IPS DF 19.7 (cell line): ENCODE measurements at regions not wholly inside any gene's neighbourhood (a gene's known extent, or its start where the extent isn't known, plus 50 kb on each side); places are given as distances from the start of the nearest gene placed in this dataset.
A peak's percentile ranks its signal among the peaks of the same experiment; 100 is the strongest.
"Not testable (repeated sequence)": the region's sequence is repeated elsewhere in the genome, so short reads cannot be mapped to it uniquely, and the experiment has no call there.

ENCODE experiments used
- DNase-seq: peaks from one replicate; pipeline ENCODE4 v3.0.0-alpha.2; 2013; ENCODE audit warnings: low read depth, low spot score

DNA sequence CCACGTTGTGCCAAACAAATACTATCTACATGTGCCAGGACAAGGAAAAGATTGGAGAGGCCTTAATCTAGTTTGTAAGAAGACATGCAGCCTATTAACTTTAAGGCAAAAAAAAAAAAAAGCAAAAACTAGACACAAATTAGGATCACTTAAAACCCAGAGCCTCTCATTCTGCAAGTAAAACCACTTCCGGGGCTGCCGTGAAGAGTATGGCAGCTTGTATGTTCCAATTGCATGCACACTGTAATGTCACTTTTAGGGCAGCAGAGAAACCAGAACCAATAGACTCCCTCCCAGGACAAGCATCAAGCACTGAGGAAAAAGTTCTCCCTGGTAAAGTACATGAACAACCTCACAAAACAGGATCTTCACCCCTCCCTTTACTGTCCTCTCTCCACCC lies 70.6 kb downstream of the RSL24D1 start:
- no peak for DNase-seq

GRCh38 chr15:55124616-55125015 lies 72.1 kb downstream of the RSL24D1 start:
- no peak for DNase-seq

DNA sequence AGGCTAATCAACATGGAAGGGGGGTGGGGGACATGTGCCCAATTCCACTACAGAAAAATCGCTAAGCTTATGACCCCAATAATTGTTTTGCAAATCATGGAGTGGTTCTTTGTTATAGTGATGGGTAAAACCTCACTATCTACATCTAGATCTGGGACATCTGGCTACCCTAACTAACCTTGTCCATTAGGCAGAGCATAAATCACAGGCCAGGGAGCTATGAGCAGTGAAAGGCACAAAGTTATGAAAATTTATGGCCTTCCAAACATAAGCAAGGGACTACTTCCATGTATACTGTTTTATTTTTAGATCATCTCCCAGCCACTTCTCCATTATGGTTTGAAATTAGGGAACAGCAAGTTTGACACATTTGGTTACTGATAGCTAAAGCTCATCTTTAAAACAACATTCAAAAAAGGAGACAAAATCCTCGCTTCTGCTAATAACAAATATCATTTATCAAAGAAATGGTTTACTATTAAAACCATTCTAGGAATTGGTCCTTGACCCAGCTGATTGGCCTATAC lies 78.3 kb downstream of the RSL24D1 start:
- no peak for DNase-seq

- no peak for DNase-seq
Measured at GRCh38 chr15:55116636-55117035, 80.1 kb downstream of the RSL24D1 start.

- no peak for DNase-seq
Measured at GRCh38 chr15:55113736-55114135, 83.0 kb downstream of the RSL24D1 start.

DNA sequence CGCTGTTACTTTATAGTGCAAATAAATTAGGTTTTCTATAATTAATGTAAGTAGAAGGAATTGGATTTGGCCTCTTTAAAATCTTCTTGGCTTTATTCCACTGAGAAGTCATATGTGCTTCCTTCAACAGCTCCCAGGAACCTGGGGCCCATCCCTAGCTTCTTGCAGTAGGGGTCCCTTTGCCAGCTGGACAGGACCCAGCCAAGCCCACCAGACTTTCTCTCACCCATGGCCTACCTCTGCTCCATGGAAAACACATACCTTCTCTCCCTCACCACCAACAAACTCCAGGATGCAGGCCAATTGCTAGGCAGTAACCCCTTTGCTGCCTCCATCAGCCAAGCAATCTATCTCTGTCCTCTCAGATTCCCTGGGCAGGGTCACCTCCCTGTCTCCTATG lies 84.0 kb downstream of the RSL24D1 start:
- no peak for DNase-seq

- no peak for DNase-seq
Measured at GRCh38 chr15:55110446-55110845, 86.3 kb downstream of the RSL24D1 start.

GRCh38 chr15:55108858-55109518 lies 87.8 kb downstream of the RSL24D1 start:
- peak; percentile 9 for DNase-seq

- no peak for DNase-seq
Measured at GRCh38 chr15:55108448-55108847, 88.3 kb downstream of the RSL24D1 start.

DNA sequence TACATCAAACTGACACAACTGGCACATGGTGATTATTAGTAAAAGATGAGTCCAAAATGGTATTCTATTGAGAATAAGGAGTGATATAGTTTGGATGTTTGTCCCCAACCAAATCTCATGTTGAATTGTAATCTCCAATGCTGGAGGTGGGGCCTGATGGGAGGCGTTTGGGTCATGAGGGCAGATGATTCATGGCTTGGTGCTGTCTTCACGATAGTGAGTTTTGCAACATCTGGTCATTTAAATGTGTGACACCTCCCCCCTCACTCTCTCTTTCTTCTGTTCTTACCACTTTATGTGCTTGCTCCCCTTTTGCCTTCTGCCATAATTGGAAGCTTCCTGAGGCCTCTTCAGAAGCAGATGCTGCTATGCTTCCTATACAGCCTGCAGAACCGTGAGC lies 90.6 kb downstream of the RSL24D1 start:
- no peak for DNase-seq

DNA sequence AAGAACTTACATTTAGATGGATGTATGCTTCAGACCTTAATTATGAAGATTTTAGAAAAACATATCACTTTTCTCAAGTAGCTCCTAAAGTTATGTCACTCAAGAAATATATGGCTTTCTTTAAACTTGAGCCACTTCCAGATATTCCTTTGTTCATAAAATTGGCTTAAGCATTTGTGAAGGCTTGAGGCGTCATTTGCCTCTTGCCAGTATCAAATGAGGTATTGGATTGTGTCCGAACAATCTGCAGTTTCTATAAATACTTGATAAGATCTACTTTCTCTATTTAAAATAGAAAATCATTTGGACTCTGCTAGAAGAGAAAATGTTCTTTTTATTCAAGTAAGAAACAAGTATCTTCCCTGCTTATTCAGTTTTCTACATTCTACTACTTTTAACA lies 102.6 kb downstream of the RSL24D1 start:
- no peak for DNase-seq

DNA sequence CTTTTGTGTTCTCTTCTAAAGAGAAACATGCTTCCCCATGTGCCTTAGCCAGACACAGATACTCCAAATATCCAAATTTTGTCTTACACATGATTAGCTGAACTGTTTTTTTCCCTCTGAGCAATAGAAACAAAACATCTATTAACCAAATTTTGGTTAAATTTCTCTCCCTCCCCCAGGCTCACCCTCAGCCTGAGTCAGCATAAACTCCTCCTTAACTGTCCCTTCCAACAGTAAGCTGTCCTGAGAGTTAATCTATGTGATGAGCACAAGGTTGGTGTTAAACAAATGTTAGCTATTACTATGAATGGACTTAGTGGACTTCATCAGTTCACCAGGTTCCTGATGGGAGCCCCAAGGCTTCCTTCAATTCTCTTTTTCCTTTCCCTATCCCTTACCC lies 108.5 kb downstream of the RSL24D1 start:
- DNase-seq, result no peak

DNA sequence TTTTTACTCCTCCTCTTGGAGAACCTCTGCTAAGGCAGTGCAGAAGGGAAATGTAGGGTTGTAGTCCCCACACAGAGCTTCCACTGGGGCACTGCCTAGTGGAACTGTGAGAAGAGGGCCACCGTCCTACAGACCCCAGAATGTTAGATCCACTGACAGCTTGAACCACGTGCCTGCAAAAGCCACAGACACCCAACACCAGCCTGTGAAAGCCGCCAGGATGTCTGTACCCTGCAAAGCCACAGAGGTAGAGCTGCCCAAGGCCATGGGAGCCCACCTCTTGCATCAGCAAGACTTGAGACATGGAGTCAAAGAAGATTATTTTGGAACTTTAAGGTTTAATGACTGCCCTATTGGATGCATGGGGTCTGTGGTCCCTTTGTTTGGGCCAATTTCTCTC lies 112.1 kb downstream of the RSL24D1 start:
- no peak for DNase-seq

DNA sequence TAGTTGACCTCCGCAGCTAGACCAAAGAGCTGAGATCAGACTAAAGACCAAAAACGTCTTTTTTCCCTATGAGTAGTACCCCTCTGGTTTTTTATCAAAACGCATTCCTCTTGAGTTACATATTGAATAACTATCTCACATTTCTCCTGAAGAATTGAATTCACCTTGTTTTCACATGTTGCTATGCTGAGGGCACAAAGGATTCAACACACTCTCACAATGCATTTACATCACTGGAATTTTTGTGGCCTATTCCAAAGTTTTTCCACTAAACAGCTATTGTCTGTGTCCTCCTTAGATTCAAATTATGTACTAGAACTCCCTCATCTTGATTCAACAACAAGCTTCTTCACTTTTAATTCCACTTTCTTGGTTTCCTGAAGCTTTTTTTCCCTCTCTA lies 112.5 kb downstream of the RSL24D1 start:
- DNase-seq, result no peak

- not testable (repeated sequence) for DNase-seq
Measured at GRCh38 chr15:55077052-55077451, 119.7 kb downstream of the RSL24D1 start.

DNA sequence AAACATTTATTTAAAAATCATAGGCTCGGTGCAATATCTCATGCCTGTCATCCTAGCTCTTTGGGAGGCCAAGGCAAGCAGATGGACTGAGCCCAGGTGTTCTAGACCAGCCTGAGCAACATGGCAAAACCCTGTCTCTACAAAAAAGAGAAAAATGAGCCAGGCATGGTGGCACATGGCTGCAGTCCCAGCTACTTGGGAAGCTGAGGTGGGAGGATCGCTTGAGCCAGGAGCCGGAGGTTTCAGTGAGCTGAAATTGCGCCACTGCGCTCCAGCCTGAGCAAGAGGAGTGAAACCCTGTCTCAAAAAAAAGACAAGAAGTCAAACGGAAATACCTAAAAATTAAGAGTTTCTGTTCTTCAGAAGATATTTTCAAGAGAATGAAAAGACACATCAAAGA lies 122.3 kb downstream of the RSL24D1 start:
- DNase-seq, result no peak

GRCh38 chr15:55063970-55064369 lies 132.8 kb downstream of the RSL24D1 start:
- DNase-seq, result not testable (repeated sequence)

DNA sequence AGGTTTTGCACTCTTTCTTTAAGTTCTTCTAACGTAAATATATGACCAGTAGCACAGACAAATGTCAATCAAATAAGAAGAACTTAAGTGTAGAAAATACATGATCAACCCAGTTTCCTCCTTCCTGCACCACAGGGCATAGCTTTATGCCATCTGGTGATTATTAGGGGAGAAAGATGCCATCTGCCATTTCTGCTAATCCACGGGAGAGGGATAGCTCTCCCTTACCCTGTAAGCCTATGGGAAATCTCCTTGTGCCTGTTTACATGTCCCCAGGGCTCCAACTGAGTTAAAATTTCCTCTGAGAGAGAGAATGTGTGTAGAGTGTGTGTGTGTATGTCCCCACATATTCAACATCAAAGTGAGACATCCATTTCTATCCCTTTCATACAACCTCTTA lies 135.9 kb downstream of the RSL24D1 start:
- no peak for DNase-seq

DNA sequence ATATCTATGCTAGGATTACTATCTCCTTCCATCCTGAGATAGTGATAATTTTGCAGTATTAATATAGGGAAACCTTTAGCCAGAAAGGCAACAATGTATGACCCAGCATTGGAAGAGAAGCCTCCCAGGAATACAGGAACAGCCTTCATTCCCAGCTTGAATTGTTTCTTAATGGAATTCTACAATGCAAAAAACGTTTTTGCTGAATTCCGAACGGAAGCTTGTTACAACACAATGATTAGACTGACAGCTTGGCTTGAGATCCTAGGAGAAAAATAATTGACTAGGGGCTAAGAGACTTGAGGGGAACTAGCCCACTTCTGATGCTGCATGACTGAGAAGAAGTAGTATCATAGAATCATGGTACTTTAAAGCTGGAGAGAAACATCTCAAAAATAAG lies 140.2 kb downstream of the RSL24D1 start:
- no peak for DNase-seq

DNA sequence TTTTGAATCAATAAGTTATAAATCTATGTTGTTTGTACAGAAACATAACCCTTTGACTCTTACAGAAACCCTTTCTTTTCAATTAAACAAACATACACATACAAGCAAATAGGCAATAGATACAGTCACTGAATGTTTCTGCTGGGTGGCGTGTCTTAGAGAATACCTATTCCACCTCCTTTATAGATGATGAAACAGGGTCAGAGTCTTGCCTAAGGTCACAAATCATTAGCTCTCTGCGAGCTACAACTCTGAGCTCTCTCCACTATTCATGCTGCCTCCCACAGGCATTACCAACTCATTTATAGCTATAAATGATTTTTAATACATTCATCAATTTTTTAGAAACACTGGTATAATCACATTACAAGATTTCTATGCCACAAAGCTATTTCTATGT lies 152.6 kb downstream of the RSL24D1 start:
- DNase-seq, result no peak

DNA sequence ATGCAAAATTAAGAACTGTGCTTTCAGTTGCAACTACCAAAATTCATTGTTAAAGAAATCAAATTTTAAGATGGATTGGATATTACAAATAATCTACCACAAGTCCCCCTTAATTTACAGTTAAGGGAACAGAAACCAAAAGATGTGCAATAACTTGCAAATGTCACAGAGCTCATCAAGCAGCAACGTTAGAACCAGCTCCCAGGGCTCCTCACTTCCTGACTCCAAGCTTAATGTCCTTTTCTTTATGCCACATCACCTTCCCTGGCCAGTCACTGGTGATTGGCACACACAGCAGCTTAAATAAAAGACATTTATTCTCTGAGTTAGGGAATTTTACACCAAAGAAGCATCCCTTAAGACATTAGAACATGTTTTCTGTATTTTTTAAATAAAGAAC lies 159.7 kb downstream of the RSL24D1 start:
- no peak for DNase-seq

DNA sequence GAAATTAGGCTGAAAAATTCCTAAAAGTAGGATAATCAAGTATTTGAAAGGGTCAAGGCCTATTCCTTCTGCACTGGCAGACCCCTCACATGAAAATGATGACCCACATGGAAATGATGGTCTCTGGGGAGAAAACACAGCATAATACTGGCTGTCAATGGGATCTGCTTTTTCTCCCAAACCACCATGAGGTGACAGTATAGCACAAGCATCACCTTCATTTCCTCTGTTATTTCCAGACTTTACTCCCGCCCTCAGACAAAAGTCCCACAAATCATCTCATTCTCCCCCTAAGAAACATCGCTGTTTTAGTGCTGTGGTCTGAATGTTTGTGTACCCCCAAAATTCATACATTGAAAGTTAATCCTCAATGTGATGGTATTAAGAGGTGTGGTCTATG lies 161.0 kb downstream of the RSL24D1 start:
- no peak for DNase-seq

- no peak for DNase-seq
Measured at GRCh38 chr15:55033574-55033973, 163.2 kb downstream of the RSL24D1 start.

DNA sequence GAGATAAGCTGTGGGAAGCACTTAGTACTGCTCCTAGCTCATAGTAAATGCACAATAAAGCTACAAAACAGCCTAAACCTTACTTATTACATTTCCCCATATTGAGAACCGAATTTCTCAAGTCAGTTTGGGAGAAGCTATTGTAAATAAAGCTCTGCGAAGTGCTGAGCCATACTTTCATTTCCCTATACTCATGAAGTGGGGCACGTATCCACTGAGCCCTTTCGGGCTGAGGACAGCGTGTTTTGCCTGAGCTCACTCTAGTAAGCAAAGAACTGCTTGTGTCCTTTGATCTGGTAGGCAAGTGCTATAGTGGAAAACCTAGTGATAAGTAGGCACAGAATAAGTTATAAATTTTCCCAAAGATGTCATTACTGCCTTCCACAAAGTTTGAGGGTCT lies 165.0 kb downstream of the RSL24D1 start:
- no peak for DNase-seq
